Fibroblast of the aortic adventitia (primary cell): ENCODE measurements at regions not wholly inside any gene's neighbourhood (a gene's known extent, or its start where the extent isn't known, plus 50 kb on each side); places are given as distances from the start of the nearest gene placed in this dataset.
"Not testable (repeated sequence)": the region's sequence is repeated elsewhere in the genome, so short reads cannot be mapped to it uniquely, and the experiment has no call there.

ENCODE experiments used
- DNase-seq: peaks from one replicate; pipeline ENCODE4 v3.0.0-alpha.2; 2010; ENCODE audit warnings: low read depth
- H3K4me3 ChIP-seq: 2 replicates; pipeline ENCODE4 v1.5.1; 2011; ENCODE audit warnings: low read depth, mild to moderate bottlenecking, control low read depth, low read length, moderate library complexity
- CTCF ChIP-seq: IDR thresholded peaks from 2 replicates; pipeline ENCODE4 v1.5.1; 2011; ENCODE audit warnings: mild to moderate bottlenecking, low read length, control low read depth, inconsistent platforms; ENCODE audit not compliant: insufficient read depth

- no peak for DNase-seq
- TF ChIP-seq CTCF = no peak
- no peak overlapping the region for H3K4me3 ChIP-seq
Measured at GRCh38 chr10:28449382-28449781, 83.5 kb upstream of the WAC start.

- H3K4me3 ChIP-seq = no peak overlapping the region
- TF ChIP-seq CTCF = no peak
Measured at GRCh38 chr10:28449926-28450325, 83.0 kb upstream of the WAC start.

GRCh38 chr10:28453926-28454325 lies 79.0 kb upstream of the WAC start:
- DNase-seq = no peak
- no peak for TF ChIP-seq CTCF
- no peak overlapping the region for H3K4me3 ChIP-seq

More at GRCh38 chr10:28449926-28450325, 83.0 kb upstream of the WAC start:
- no peak for DNase-seq

- no peak overlapping the region for H3K4me3 ChIP-seq
- DNase-seq = no peak
- no peak for TF ChIP-seq CTCF
Measured at GRCh38 chr10:28457110-28457509, 75.8 kb upstream of the WAC start.

- DNase-seq, H3K4me3 ChIP-seq: not testable (repeated sequence)
Measured at GRCh38 chr10:28457873-28458272, 75.0 kb upstream of the WAC start.

GRCh38 chr10:28459453-28460144 lies 73.3 kb upstream of the WAC start:
- no peak for TF ChIP-seq CTCF

GRCh38 chr10:28463141-28463540 lies 69.8 kb upstream of the WAC start:
- no peak for TF ChIP-seq CTCF
- DNase-seq = no peak
- no peak overlapping the region for H3K4me3 ChIP-seq

More at GRCh38 chr10:28459453-28460144, 73.3 kb upstream of the WAC start:
- DNase-seq = no peak
- no peak overlapping the region for H3K4me3 ChIP-seq
